Peyer's patch (tissue), 4 donors: ENCODE measurements at regions not wholly inside any gene's neighbourhood (a gene's known extent, or its start where the extent isn't known, plus 50 kb on each side); places are given as distances from the start of the nearest gene placed in this dataset.

Source experiments
- POLR2A ChIP-seq, 2 donors: fragments of 450-650 bp; IDR thresholded peaks; one replicate each; pipeline ENCODE4 v1.5.1; 2017; ENCODE audit warnings: antibody characterized with exemption in 2 of 2, mild to moderate bottlenecking in 2 of 2, moderate library complexity in 2 of 2
- TF ChIP-seq, protein P1 (sequence below), 6 experiments: fragments of 450-650 bp in 4 of 6; fragments of 200-600 bp in 2 of 6; sonication (generic) in 1 of 6; IDR thresholded peaks; one replicate each; pipeline ENCODE4 v1.5.1; 2017 to 2019; ENCODE audit warnings: antibody characterized with exemption in 6 of 6, mild to moderate bottlenecking in 3 of 6, moderate library complexity in 1 of 6

DNA sequence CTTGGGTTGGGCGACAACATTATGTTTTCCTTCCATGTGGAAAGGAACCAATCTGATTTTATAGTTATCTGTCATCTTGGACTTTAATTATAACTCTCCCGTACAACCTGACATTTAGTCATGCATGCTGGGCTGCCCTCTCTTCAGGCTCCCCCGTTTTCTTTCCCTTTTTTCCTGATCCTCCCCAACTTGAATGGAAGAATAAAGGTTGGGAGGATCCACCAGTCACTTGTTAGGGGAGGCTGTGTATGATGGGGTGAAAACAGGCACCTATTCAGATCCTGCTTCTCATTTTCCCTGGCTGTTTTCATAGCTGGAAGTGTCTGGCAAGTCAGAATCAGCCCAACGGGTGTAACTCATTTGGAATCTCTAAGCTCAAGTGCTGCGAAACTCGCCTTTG, 267.2 kb upstream of the SALL1 start:
- TF ChIP-seq, protein P1, sequence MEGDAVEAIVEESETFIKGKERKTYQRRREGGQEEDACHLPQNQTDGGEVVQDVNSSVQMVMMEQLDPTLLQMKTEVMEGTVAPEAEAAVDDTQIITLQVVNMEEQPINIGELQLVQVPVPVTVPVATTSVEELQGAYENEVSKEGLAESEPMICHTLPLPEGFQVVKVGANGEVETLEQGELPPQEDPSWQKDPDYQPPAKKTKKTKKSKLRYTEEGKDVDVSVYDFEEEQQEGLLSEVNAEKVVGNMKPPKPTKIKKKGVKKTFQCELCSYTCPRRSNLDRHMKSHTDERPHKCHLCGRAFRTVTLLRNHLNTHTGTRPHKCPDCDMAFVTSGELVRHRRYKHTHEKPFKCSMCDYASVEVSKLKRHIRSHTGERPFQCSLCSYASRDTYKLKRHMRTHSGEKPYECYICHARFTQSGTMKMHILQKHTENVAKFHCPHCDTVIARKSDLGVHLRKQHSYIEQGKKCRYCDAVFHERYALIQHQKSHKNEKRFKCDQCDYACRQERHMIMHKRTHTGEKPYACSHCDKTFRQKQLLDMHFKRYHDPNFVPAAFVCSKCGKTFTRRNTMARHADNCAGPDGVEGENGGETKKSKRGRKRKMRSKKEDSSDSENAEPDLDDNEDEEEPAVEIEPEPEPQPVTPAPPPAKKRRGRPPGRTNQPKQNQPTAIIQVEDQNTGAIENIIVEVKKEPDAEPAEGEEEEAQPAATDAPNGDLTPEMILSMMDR (IDR thresholded peaks at IDR 0.05): no peak
- TF ChIP-seq POLR2A (IDR thresholded peaks at IDR 0.05): no peak
